ENCODE measurements at regions not wholly inside any gene's neighbourhood (a gene's known extent, or its start where the extent isn't known, plus 50 kb on each side); places are given as distances from the start of the nearest gene placed in this dataset.

DNA sequence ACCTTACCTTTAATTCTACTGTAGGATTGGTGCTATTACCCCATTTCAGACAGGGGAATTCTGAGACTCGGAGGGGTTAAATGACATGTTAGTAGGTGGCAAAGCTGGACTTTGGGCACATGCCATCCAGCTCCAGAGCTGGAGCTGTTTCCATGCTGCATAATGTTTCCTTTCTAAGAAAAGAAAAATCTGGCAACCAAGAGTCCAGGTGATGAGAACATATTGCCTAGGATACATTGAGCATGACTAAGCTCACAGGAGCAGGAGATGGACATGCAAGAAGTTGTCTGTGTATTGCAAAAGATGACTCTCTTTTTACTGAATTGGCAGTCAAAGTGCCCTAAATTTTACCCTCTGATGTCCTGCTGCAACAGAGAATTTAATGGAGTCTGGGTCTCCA is 150.8 kb upstream of the SYT13 start:
- H3K4me3 ChIP-seq (ENCODE audit: low read depth, low read length) = no peak overlapping the region
- no peak for DNase-seq (ENCODE audit: low read depth)
- TF ChIP-seq, protein P1, sequence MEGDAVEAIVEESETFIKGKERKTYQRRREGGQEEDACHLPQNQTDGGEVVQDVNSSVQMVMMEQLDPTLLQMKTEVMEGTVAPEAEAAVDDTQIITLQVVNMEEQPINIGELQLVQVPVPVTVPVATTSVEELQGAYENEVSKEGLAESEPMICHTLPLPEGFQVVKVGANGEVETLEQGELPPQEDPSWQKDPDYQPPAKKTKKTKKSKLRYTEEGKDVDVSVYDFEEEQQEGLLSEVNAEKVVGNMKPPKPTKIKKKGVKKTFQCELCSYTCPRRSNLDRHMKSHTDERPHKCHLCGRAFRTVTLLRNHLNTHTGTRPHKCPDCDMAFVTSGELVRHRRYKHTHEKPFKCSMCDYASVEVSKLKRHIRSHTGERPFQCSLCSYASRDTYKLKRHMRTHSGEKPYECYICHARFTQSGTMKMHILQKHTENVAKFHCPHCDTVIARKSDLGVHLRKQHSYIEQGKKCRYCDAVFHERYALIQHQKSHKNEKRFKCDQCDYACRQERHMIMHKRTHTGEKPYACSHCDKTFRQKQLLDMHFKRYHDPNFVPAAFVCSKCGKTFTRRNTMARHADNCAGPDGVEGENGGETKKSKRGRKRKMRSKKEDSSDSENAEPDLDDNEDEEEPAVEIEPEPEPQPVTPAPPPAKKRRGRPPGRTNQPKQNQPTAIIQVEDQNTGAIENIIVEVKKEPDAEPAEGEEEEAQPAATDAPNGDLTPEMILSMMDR (conservative IDR thresholded peaks at IDR 0.05; ENCODE audit: low read depth, low read length) = no peak

DNA sequence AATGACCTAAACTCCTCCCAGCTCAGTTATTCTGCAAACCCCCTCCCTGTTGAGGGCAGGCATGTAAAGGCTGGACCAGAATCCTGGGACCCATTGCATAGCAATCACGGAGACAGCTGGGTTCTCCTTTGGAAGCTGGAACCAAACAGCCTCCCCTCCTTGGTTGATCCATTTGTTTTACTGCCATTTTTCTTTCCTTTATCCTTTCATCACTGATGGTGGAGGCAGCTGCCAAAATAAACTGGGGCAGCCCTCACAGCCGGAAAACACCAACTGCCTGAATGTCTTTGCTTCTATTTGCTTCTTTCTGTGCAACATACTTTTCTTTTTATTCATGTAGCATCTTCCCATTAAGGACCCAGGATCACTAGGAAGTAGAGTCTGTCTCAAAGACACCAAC is 150.0 kb upstream of the SYT13 start:
- TF ChIP-seq, protein P1 (conservative IDR thresholded peaks at IDR 0.05; ENCODE audit: low read depth, low read length) = no peak
- H3K4me3 ChIP-seq (ENCODE audit: low read depth, low read length) = no peak overlapping the region
- DNase-seq (ENCODE audit: low read depth) = no peak

DNA sequence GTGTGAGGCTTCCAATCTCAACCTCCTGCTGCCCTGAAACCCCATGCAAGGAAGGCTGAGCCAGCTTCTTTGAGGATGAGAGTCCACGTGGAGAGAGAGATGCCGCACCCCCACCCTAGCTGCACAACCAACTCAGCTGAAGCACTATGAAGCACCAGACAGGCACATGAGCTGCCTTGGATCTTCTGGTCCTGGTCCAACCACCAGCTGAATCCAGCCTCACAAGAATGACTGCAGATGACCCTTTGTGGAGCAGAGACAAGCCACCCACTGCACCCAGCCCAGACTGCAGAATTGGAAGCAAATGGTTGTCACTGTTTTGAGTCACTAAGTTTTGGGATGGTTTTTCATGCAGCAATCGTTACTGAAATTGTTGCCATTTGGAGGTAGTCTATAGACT is 149.6 kb upstream of the SYT13 start:
- TF ChIP-seq, protein P1 (conservative IDR thresholded peaks at IDR 0.05; ENCODE audit: low read depth, low read length) = no peak
- DNase-seq (ENCODE audit: low read depth) = no peak
- no peak overlapping the region for H3K4me3 ChIP-seq (ENCODE audit: low read depth, low read length)

DNA sequence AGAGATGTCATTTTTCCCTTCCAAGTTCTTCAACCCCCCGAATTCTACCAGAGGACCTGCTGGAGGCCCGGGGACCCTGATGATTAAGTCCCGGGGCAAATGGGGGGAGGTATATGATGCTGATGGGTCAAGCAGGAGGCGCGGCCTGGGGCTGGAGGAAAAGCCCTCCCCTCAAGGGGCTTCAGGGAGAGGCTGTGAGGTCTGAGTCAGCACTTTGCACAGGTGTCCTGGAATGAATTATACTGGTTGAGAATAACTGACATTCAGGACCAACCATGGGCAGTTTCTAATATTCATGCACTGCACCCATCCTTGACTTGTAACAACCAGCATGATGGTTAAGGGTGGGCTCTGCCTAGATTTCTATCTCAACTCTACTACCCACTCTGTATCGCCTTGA is 146.8 kb upstream of the SYT13 start:
- DNase-seq (ENCODE audit: low read depth) = no peak
- TF ChIP-seq, protein P1 (conservative IDR thresholded peaks at IDR 0.05; ENCODE audit: low read depth, low read length) = no peak
- no peak overlapping the region for H3K4me3 ChIP-seq (ENCODE audit: low read depth, low read length)

DNA sequence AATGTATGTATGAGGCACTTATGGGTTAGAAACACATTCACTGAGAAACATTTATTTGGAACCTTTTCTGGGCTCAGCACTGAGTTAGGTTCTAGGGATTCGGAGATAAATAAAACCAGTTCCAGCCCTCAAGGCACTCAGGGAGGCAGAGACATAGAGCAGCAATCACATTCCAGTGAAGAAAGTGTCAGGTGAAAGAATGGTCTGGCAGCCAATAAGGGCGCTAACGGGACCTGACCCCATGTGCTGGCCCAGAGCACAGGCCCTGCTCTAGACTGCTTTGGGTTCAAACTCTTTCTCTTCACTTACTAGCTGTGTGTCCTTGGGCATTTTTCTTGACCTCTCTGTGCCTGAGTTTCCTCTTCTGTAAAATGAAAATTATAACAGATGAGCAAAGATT is 146.0 kb upstream of the SYT13 start:
- no peak for DNase-seq (ENCODE audit: low read depth)

DNA sequence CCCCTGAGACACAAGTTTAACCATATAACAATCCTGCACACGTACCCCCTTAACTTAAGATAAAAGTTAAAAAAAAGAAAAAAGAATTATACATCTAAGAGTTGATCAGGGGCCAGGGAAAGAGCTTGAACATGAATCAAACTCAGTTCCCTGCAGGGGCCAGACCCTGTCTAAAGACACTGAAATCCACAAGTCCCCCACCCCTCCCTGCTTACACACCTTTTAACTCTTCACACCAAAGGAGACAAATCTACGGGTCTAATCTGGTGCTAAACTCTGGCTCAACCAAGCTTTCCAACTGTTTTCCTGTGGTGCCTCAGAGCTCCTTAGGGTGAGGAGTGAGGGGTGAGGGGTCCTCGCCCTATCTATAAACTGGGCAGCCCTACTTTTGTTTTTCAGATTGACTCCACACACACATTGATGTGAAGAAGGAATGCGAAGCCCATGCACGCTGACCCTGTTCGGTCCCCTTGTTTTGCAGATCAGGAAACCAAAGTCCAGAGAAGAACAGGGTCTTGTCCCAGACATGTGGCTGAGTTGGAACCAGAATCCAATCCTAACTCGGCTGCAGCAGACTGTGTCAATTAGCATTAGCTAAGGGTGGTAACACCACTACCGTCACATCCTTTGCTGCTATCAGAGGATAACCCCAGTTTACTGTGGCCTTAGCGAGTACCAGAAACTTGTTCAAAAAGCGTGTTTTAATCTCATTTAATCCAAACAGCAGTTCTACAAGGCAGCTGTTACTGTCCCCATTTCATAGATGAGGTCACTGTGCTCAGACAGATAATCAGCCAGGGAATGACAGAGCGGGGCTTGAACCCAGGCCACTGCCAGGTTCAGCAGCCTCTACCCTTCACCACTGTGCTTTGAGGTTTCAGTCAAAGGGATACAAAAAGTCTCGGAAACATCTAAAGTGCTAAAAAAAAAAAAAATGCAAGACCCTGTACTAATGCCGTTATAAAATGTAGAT is 145.2 kb upstream of the SYT13 start:
- H3K4me3 ChIP-seq (ENCODE audit: low read depth, low read length) = no peak overlapping the region
- TF ChIP-seq, protein P1 (conservative IDR thresholded peaks at IDR 0.05; ENCODE audit: low read depth, low read length) = no peak
- no peak for DNase-seq (ENCODE audit: low read depth)

More for the DNA sequence above, 146.0 kb upstream of the SYT13 start:
- no peak overlapping the region for H3K4me3 ChIP-seq (ENCODE audit: low read depth, low read length)
- TF ChIP-seq, protein P1 (conservative IDR thresholded peaks at IDR 0.05; ENCODE audit: low read depth, low read length) = no peak

DNA sequence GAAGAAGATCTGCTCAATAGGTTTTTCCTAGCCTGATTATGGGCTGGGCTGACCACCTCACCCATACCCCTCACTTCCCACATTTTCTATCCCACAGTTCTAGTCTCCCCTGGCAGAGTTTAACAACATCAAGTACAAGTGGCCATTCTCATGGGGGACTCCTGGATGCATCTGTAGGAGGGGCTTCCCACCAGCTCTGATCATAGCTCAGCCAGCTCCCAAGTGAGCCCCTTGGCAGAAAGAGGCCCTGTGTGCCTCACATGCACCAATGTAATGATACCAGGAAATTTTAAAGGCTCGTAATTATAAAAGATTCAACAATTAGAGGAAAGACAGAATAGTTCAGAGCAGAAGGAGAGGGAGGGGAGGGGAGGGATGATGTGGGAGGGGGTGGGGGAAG is 144.2 kb upstream of the SYT13 start:
- H3K4me3 ChIP-seq (ENCODE audit: low read depth, low read length) = no peak overlapping the region
- TF ChIP-seq, protein P1 (conservative IDR thresholded peaks at IDR 0.05; ENCODE audit: low read depth, low read length) = no peak
- DNase-seq (ENCODE audit: low read depth) = no peak
